HG03469 (cell line): ENCODE measurements at regions not wholly inside any gene's neighbourhood (a gene's known extent, or its start where the extent isn't known, plus 50 kb on each side); places are given as distances from the start of the nearest gene placed in this dataset.
"Not testable (repeated sequence)": the region's sequence is repeated elsewhere in the genome, so short reads cannot be mapped to it uniquely, and the experiment has no call there.

Experiments used
- ATAC-seq: cut with Tn5 transposase; IDR thresholded peaks from one replicate; pipeline ENCODE4 v1.9.1; 2021; ENCODE audit warnings: mild to moderate bottlenecking, moderate library complexity, moderate number of reproducible peaks; ENCODE audit not compliant: unreplicated experiment

DNA sequence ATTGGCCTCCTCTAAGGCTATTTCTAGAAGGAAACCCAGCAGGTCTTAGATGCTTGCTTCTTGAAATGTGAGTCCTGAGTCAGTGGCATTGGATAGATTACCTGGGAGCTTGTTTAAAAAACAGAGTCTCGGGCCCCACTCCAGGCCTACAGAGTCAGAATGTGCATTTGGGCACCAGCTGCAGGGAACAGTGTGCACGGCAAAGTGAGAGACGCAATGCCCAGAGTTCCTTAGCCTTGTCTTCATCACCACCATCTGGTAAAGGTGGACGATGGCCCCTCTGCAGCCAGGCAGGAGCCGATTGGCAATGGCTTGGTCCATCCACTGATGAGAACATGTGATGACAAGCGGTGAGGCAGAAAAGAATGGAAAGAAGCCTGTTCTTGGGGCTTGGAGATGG, 102.1 kb upstream of the TSC22D1 start:
- ATAC-seq = no peak

DNA sequence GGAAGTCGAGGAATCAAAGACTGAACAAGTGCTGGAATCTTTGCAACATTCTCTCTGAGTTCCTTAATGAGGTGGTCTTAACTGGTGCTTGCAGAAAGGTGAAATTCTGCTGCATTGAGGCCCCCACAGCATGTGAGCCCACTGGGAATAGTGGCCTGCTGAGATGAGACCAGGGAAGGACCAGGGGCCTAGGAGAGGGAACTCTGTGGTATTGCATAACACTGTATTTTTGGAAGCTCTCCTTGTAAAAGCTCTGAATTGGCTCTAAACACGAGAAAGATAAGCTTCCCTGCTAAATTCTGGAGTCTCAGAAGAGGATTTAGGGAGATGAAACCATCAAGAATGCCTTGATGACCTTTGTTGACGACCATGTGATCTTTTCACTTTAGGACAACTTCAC, 100.4 kb upstream of the TSC22D1 start:
- no peak for ATAC-seq

DNA sequence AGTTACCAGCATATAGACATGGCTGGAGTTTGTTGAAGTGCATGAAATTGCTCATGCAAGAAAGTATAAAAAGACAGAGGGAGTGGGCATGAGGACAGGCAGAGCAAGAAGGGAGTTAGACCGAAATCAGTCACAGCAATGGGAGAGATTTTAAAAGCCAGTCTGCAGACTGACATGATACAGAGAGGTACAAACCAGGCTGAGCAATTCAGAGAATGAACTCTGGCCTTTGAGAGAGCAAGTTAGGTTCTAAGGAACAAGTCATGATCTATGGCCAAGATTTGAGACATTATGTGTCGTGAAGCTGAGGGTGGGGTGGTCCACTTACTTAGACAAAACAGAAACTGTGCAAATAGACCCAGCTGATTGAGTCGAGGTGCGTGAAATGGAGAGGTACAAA, 93.4 kb upstream of the TSC22D1 start:
- ATAC-seq = no peak

DNA sequence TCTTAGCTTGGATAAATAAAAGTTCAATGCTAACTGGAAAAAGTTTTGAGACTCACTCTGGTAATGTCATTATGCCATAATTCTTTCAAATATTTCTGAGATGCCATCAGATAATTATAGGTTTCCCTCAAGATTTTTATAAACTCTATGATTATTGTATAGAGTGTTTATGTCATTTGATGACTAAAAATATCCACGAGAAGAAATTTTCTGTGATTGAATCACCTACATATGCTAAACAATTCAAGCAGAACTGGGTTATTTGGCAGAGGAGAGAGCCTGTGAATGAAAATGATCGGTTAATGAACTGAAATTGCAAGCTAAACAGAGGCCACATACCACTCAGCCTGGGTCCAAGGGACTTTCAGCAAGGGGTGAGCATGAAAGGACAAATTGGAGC, 92.6 kb upstream of the TSC22D1 start:
- ATAC-seq = no peak

DNA sequence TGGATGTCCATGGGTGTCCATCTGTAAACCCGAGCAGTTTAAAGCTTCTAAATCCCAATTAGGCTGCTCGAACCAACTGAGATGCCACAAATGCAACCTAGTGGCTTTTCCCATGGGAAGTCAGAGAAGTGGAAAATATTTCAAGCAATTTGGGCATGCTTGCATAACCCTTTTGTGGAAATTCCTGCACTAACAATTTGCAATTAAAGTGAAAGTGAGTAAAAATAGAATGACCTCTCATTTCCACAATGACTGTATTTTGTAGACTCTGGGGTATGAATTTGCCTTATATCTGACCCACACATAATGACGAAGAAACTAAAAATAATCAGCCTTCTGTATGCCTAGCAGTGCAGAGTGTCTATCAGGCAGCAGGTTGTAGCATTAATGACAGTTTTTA, 91.8 kb upstream of the TSC22D1 start:
- peak; percentile 88 for ATAC-seq

DNA sequence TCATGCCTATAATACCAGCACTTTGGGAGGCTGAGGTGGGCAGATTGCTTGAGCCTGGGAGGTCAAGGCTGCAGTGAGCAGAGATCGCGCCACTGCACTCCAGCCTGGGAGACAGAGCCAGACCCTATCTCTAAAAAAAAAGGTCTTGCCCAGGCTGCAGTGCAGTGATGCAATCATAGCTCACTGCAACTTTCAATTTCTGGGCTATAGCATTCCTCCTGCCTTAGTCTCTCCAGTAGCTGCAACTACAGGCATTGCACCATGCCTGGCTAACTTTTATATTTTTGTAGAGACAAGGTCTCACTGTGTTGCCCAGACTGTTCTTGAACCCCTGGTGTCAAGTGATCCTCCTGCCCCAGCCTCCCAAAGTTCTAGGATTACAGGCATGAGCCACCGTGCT, 90.4 kb upstream of the TSC22D1 start:
- ATAC-seq = not testable (repeated sequence)

DNA sequence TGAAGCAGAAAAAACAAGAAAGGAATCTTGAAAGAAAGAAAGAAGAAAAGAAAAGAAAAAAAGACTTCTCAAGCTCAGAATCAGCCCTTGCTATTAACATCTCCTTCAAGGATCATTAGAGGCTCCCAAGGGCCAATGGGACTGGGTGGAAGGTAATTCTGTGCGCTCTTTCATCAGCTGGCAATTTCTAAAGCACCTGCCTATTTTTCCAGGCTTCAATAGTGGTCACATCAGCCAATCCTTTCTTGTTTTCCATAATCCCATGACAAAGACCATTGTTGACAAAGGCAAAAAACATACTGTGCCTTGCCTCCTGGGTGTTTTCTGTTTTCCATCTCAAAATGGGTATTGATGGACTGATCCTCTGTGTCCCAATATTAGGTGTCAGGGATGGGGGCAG, 88.2 kb upstream of the TSC22D1 start:
- no peak for ATAC-seq

DNA sequence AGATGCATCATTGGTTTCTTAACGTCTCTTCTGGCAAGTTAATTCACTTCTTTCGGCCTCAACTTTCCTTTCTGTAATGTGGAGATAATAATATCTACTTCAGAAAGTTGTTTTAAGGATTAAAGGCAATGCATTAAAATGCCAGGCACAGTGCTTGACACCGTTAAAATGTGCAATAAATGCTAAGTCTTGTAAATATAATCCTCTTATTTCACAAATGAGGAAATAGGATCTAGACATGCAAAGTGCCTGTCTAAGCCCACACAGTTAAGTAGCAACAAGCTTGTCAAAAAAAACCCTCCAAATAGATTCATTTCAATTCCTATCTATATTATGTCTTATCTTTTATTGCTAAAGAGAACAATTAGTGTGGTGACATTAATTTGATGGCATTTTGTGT, 86.4 kb upstream of the TSC22D1 start:
- no peak for ATAC-seq

DNA sequence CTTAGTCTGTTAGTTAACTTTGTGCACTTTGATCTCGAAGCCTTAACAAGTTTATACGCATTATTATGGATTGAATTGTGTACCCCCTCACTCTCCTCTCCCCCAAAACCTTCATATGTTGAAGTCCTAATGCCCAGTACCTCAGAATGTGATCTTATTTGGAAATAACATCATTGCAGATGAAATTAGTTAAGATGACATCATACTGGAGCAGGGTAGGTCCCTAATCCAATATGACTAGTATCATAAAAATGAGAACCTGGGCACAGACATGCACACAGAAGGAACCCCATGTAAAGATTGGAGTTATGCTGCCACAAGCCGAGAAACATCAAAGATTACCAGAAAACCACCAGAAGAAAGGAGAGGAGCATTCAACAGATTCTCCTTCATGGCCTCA, 85.8 kb upstream of the TSC22D1 start:
- ATAC-seq = no peak

DNA sequence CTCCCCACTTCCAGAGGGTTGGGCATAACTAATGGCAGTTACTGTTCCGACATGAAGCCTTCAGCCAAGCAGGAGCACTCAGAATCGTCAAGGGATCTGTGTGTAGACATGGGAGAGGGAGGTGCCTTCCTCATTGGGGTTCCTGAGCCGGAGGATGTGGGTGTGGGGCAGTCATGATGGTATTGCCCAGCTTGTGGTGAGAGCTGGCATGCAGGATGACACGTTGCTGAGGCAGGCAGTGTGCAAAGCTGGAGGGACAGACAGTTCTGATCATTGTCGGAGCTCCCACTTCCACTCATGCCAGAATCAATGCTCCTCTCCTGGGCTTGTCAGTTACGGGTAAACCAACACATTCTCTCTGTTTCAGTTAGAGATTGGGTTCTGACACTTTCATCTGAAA, 83.9 kb upstream of the TSC22D1 start:
- no peak for ATAC-seq

DNA sequence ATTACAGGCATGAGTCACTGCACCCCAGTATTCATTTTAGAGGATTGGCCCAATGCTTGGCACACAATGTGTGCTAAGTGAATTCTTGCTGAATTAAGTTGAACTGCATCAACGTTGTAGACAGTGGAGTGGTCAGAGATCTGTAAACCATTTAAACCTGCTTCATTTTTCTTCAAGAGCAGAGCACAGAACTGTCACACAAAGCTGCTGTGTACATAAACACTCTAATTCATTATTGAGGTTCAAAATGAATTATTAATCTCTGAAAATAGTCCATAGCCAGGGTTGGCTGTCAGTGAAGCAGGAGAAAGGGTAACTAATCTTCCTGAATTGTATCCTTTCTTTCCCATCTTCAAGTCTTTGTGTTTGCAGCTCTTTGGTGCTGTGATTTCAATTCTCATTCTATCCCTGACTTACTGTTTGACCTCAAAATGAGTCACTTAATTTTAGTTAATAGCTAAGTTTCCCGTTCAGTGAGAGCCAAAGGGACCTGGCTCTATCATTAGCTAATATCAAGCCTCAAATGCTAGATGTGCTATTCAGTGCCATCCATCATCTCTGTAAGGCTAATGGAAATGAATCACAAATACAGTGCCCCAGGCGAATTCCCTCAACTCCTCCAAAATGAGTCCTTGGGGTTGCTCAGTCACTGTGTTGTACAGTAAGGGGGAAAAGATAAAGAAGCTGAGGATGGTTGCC, 77.0 kb upstream of the TSC22D1 start:
- ATAC-seq = no peak

DNA sequence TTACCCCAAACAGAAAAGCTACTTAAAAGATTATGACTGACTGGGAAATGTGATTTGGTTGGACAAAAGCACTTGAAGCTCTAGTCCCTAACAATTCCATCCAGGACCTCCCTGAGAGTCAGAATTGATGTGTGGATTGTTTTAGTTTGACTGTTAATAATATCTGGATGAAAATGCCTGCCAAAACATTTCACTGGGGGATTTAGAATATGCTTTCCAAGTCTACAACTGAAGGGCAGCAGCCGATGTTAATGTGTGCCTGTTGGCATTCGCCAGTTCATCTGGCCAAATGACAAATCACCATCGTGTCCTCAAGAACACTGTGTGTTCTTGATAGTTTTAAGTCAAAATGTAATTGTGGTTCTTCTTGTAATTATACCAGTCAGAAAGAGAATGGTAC, 76.0 kb upstream of the TSC22D1 start:
- no peak for ATAC-seq

DNA sequence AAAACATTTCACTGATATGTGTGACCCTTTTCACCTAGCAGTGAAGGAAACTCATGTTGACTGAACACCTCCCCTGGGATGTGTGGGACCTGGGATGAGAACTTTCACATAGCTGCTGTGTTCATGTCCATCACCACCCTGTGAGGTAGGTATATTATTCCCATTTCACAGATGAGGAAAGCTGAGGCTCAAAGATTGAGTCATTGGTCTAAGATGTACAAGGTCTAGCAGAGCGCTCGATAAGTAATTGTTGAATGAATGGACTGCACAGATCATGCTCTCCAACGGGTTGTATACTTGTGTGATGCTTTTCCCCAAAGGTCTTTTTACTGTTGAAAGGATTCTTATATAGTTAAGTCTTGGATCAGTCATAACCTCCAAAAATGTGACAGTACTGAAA, 75.6 kb upstream of the TSC22D1 start:
- no peak for ATAC-seq

DNA sequence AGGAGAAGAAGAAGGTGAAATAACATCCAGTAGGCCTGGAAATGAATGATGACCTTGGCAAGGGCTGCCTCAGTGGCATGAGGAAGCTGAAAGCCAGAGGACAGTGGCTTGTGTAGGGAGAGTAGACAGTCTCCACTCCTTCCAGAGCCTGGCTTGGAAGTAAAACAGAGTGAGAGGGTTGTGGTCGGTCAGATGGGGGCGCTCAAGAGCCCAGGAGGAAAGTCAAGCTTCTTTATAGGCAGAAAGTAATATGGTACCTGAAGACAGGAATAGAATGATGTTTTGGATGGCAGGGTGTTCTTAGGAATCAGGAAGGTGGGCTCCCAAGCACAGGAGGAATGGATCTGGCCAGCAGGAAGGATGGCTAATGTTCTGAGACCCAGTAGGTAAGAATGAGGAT, 75.1 kb upstream of the TSC22D1 start:
- ATAC-seq = no peak

DNA sequence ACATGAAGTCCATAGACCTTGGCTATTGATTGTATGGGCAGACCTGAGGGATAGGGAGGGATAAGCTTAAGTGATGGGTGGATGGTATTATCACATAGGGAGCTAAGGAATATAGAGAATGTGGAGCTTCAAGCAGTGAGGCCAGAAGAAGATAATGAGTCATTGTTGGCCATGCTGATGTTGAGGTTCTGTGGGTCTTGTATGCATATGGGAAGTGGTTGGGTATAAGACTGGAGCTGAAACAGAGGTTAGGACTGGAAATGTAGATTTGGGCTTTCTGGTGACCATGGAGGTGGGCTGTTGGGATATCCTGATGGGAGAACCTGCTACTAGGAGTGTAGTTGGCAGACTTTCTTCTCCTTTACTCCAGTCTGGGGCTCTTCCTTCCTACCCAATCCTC, 73.7 kb upstream of the TSC22D1 start:
- ATAC-seq = no peak

DNA sequence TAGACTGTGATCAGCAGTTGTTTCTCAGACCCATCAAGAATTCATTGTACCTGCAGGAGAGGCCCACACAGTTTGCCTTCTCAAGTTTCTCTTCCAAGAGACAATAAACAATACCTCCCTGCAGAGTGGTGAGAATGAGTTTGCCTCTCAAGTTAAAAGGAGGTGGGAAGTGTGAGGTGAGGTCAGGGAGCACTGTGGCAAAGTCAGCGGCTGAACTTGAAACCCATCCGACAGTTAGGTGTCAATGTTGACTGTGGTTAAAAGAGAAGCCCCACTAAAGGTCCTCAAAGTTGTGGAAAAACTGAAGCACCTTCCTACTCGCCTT, 72.9 kb upstream of the TSC22D1 start:
- ATAC-seq = no peak

DNA sequence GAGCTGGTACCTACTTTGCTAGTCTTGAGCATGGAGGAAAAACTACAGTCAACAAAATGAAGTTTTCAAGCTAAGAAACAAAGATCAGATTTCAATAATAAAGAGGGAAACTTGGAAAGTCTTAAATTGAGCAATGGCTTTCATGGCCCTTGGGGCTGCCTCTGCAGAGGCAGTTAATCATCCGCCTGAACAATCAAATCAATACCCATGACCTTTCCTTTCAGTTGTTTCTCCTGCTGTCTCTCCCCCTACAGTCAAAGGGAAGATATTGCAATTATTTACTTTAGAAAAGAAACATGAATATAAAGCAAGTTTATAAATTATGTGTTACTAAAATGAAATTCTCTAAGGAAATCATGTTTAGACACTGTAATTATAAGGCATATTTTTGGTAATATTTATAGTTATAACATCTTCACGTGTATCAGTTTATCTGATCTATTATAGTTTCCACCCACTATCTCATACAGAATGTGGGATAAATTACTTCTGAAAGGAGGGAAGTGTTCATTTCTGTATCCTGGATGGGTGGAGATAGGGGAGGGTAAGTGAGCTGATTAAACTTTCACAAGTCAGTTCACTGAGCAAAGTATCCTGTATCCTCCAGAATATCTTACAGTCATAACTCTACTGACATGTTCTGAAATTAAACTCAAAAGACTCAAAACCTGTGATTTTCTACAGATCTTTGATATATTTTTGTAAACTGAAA, 72.4 kb upstream of the TSC22D1 start:
- no peak for ATAC-seq

DNA sequence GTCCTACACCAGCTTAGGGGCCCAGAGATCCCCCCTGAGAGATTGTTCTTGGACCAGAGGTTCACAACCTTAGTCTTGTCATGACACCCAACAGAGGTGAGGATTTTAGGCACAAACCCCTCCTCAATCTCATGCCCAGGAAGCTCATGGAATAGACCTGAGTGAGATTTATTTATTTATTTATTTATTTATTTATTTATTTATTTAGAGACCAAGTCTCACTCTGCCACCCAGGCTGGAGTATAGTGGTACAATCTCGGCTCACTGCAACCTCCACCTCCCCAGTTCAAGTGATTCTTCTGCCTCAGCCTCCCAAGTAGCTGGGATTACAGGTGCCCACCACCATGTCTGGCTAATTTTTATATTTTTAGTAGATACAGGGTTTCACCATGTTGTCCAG, 71.4 kb upstream of the TSC22D1 start:
- ATAC-seq = not testable (repeated sequence)

DNA sequence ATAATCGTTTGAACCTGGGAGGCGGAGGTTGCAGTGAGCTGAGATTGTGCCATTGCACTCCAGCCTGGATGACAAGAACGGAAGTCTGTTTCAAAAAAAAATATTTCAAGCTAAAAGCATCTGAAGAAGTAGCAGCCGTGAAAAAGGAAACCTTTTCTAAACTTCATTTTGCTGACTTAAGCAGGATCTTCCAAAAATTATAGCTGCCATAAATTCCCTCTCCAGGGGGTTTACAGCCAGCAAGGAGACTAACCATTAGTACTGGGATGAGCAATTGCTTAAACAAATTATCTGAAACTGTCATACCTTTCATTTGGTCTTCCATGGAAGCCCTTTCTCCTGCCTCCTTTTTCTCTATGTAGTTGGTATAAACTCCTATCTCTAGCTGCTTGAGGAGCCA, 69.9 kb upstream of the TSC22D1 start:
- ATAC-seq = no peak

DNA sequence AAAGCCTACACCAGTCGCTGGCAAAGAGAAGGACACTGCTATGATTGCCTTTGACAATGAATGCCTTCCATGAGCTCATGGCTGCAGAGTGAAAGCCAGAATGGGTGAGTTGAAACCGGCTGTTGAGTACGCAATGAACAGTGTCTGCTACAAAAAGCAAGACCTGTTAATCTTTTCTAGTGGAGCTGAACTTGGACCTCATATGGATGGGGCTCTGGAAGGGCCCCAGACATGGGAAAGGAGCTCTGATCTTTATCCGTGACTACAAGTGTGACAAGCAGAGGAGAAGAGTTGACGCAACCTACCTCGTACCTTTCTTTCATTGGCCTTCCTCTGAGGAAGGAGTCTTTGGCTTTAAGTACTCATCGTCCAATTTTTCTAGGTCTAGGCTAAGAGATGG, 67.1 kb upstream of the TSC22D1 start:
- ATAC-seq = no peak

DNA sequence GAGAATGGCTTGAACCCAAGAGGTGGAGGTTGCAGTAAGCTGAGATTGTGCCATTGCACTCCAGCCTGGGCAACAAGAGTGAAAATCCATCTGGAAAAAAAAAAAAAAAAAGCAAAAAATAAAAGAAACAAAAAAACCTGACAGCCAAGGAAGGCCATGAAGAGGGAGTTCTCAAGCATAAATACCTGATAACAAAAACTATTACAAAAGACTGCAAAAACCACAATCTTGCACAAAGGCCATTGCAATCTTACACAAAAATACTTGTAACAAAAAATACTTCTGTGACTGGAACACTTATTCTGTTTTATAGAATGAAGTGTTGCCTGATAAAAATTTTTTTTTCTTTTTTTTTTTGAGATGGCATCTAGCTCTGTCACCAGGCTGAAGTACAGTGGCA, 61.5 kb upstream of the TSC22D1 start:
- no peak for ATAC-seq

DNA sequence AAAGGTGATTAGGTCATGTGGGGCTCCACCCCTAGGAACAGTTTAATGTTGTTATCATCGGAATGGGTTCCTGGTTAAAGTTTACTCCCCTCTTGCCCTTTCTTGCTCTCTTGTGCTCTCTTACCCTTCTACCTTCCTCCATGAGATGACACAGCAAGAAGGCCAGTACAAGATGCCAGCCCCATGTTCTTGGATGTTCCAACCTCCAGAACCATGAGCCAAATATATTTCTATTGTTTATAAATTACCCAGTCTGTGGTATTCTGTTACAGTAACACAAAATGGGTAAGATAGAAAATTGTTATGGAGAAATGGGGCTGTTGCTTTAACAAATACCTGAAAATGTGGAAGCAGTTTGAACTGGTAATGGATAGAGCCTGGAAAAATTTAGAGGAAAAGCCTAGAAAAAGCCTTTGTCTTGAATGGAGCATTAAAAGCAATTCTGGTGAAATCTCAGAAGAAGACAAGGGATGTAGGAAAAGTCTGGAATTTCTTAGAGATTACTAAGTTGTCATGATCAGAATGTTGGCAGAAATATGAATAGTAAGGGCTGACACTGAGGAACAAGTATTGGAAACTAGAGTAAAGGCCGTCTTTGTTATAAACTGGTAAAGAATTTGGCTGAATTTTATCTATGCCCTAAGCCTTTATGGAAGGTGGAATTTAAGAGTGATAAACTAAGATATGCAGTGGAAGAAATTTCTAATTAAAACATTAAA, 53.5 kb upstream of the TSC22D1 start:
- ATAC-seq = no peak
